ENCODE measurements at regions not wholly inside any gene's neighbourhood (a gene's known extent, or its start where the extent isn't known, plus 50 kb on each side); places are given as distances from the start of the nearest gene placed in this dataset.

DNA sequence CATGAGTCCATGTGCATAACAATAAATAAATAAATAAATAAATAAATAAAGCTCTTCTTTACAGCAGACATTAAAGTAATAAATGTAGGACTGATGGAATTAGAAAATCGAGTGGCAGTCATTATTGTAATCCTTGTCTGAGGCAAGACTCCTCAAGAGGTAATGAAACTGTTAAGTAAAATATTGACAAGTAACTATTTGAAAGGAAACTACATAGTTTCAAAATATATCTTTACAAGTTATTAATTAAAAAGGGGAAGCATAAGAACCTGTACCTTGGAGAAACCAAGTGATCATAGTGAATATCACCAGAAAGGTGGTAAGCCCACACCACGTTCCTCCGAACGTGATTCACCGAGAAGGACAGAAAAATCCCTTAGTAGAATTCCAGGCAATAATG is 285.6 kb upstream of the SORCS1 start:
- no peak for FAIRE-seq
- no peaks in the 10 kb centered on the region for H3K27me3 ChIP-seq (ENCODE audit: control insufficient read depth, insufficient read depth, low read length)
- H3K9ac ChIP-seq (ENCODE audit: low read length in 3 of 3), result no peak overlapping the region
- no peak overlapping the region for H3K4me3 ChIP-seq (ENCODE audit: low read length in 3 of 3)
- intact Hi-C loops (cut with DNase I), result no loop called here
- H3K36me3 ChIP-seq (ENCODE audit: control insufficient read depth in 2 of 3, insufficient read depth in 3 of 3, low read length in 3 of 3), result no peaks in the 10 kb centered on the region
- no peak for DNase-seq
- H3K27ac ChIP-seq (ENCODE audit: low read depth in 2 of 2, low read length in 2 of 2), result no peak overlapping the region
- TF ChIP-seq, protein P1, sequence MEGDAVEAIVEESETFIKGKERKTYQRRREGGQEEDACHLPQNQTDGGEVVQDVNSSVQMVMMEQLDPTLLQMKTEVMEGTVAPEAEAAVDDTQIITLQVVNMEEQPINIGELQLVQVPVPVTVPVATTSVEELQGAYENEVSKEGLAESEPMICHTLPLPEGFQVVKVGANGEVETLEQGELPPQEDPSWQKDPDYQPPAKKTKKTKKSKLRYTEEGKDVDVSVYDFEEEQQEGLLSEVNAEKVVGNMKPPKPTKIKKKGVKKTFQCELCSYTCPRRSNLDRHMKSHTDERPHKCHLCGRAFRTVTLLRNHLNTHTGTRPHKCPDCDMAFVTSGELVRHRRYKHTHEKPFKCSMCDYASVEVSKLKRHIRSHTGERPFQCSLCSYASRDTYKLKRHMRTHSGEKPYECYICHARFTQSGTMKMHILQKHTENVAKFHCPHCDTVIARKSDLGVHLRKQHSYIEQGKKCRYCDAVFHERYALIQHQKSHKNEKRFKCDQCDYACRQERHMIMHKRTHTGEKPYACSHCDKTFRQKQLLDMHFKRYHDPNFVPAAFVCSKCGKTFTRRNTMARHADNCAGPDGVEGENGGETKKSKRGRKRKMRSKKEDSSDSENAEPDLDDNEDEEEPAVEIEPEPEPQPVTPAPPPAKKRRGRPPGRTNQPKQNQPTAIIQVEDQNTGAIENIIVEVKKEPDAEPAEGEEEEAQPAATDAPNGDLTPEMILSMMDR (IDR thresholded peaks at IDR 0.05; ENCODE audit: borderline replicate concordance, extremely low read depth, insufficient read depth), result no peak
- no peaks in the 10 kb centered on the region for H3K4me1 ChIP-seq (ENCODE audit: control insufficient read depth in 2 of 3, insufficient read depth in 2 of 3, low read depth in 1 of 3, low read length in 3 of 3)
- H3K9me3 ChIP-seq (ENCODE audit: control insufficient read depth in 2 of 3, insufficient read depth in 1 of 3, low read length in 3 of 3), result no peaks in the 10 kb centered on the region

DNA sequence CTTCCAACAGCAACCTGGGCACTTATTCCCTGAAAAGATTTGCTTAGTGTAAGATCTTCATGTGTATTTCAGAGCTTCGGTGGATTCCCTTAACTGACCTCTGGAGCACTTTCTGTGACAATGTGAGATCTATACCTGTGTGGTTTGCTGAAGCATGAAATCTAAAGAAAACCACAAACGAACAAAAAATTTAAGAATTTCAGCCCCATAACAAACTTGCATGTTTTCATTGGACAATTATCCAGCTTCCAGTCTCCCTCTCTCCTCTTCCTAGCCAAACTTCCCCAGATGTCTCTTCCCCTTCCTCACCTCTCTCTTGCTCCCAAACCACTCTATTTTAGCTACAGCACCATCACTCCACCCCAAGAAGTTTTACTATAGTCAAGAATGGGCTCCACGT is 279.9 kb upstream of the SORCS1 start:
- FAIRE-seq, result no peak
- Histone ChIP-seq H3K4me1 (ENCODE audit: control insufficient read depth in 2 of 3, insufficient read depth in 2 of 3, low read depth in 1 of 3, low read length in 3 of 3) (no peaks in the 10 kb centered on the region), H3K9me3 (ENCODE audit: control insufficient read depth in 2 of 3, insufficient read depth in 1 of 3, low read length in 3 of 3) (no peaks in the 10 kb centered on the region), H3K27me3 (ENCODE audit: control insufficient read depth, insufficient read depth, low read length) (no peaks in the 10 kb centered on the region), H3K4me3 (ENCODE audit: low read length in 3 of 3) (no peak overlapping the region), H3K9ac (ENCODE audit: low read length in 3 of 3) (no peak overlapping the region), H3K27ac (ENCODE audit: low read depth in 2 of 2, low read length in 2 of 2) (no peak overlapping the region), H3K36me3 (ENCODE audit: control insufficient read depth in 2 of 3, insufficient read depth in 3 of 3, low read length in 3 of 3) (no peaks in the 10 kb centered on the region)
- TF ChIP-seq, protein P1 (IDR thresholded peaks at IDR 0.05; ENCODE audit: borderline replicate concordance, extremely low read depth, insufficient read depth), result no peak
- no peak for DNase-seq
- intact Hi-C loops (cut with DNase I), result no loop called here

DNA sequence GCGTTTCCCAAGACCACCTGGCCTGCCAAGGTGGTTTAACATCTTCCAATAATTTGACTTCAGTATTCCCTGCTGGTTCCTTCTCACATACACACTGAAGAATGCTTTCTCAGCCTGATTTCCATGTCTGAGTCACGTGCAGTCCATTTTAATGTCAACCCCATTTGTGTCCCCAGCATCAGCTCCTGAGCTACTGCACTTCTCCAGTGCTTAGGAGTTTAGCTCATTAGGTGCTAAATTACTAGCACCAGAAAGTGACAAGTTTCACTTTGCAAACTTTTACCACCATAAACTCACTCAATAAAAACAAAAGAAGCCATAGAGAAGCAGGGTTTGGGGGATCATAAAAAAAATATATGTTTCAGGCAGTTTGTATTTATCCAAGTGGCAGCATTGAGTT is 279.3 kb upstream of the SORCS1 start:
- no peaks in the 10 kb centered on the region for H3K4me1 ChIP-seq (ENCODE audit: control insufficient read depth in 2 of 3, insufficient read depth in 2 of 3, low read depth in 1 of 3, low read length in 3 of 3)
- no peaks in the 10 kb centered on the region for H3K9me3 ChIP-seq (ENCODE audit: control insufficient read depth in 2 of 3, insufficient read depth in 1 of 3, low read length in 3 of 3)
- no peaks in the 10 kb centered on the region for H3K36me3 ChIP-seq (ENCODE audit: control insufficient read depth in 2 of 3, insufficient read depth in 3 of 3, low read length in 3 of 3)
- TF ChIP-seq, protein P1 (IDR thresholded peaks at IDR 0.05; ENCODE audit: borderline replicate concordance, extremely low read depth, insufficient read depth), result no peak
- H3K27ac ChIP-seq (ENCODE audit: low read depth in 2 of 2, low read length in 2 of 2), result no peak overlapping the region
- intact Hi-C loops (cut with DNase I), result no loop called here
- no peaks in the 10 kb centered on the region for H3K27me3 ChIP-seq (ENCODE audit: control insufficient read depth, insufficient read depth, low read length)
- no peak overlapping the region for H3K4me3 ChIP-seq (ENCODE audit: low read length in 3 of 3)
- DNase-seq (peak in 2 of 5 donors; percentile 21 to 53), FAIRE-seq (no peak)
- no peak overlapping the region for H3K9ac ChIP-seq (ENCODE audit: low read length in 3 of 3)

DNA sequence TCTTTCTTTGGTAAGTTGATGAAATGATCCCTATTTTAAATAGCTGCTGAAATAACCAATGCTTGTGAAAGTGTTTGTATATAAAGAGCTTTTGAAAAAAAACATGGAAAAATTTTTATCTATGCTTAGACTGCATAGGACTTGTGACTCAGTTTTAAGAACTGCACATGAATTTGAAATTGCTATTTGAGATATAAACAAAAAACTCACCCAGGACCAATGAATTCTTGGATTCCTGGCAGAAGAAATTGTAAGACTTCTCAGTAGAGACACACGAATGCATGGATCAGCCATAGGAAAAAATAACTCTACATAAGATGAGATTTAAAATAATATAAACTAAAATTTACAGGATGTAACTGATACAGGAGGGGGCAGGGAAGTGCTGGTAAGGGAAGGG is 278.8 kb upstream of the SORCS1 start:
- no peak overlapping the region for H3K9ac ChIP-seq (ENCODE audit: low read length in 3 of 3)
- no peaks in the 10 kb centered on the region for H3K27me3 ChIP-seq (ENCODE audit: control insufficient read depth, insufficient read depth, low read length)
- H3K9me3 ChIP-seq (ENCODE audit: control insufficient read depth in 2 of 3, insufficient read depth in 1 of 3, low read length in 3 of 3), result no peaks in the 10 kb centered on the region
- intact Hi-C loops (cut with DNase I), result no loop called here
- no peak for DNase-seq
- no peak overlapping the region for H3K27ac ChIP-seq (ENCODE audit: low read depth in 2 of 2, low read length in 2 of 2)
- no peaks in the 10 kb centered on the region for H3K4me1 ChIP-seq (ENCODE audit: control insufficient read depth in 2 of 3, insufficient read depth in 2 of 3, low read depth in 1 of 3, low read length in 3 of 3)
- no peaks in the 10 kb centered on the region for H3K36me3 ChIP-seq (ENCODE audit: control insufficient read depth in 2 of 3, insufficient read depth in 3 of 3, low read length in 3 of 3)
- TF ChIP-seq, protein P1 (IDR thresholded peaks at IDR 0.05; ENCODE audit: borderline replicate concordance, extremely low read depth, insufficient read depth), result no peak
- no peak for FAIRE-seq
- H3K4me3 ChIP-seq (ENCODE audit: low read length in 3 of 3), result no peak overlapping the region

Data from kidney (tissue), 13 donors.